ENCODE measurements at regions not wholly inside any gene's neighbourhood (a gene's known extent, or its start where the extent isn't known, plus 50 kb on each side); places are given as distances from the start of the nearest gene placed in this dataset.
A peak's percentile ranks its signal among the peaks of the same experiment; 100 is the strongest.

DNA sequence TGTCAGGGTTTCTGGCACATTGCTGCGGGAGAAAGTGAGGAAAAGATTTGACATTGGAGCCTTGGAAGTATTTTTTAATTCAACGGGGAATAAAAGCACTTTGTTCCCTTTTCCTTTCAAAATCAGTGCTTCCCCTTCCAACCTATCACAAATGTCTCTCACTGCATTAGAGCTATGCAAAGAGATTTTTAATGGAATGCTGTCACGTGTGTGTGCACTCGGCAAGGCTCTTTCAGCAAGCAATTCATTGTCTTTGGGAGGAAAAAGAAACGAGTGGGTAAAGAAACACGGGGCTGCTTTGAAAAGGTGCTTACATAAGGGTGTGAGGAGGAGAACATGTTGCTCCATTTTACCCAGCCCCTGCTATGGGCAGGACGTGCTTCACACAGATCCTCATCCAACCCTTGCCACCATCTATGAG is 490.4 kb upstream of the PROK2 start:
- TF ChIP-seq, protein P1, sequence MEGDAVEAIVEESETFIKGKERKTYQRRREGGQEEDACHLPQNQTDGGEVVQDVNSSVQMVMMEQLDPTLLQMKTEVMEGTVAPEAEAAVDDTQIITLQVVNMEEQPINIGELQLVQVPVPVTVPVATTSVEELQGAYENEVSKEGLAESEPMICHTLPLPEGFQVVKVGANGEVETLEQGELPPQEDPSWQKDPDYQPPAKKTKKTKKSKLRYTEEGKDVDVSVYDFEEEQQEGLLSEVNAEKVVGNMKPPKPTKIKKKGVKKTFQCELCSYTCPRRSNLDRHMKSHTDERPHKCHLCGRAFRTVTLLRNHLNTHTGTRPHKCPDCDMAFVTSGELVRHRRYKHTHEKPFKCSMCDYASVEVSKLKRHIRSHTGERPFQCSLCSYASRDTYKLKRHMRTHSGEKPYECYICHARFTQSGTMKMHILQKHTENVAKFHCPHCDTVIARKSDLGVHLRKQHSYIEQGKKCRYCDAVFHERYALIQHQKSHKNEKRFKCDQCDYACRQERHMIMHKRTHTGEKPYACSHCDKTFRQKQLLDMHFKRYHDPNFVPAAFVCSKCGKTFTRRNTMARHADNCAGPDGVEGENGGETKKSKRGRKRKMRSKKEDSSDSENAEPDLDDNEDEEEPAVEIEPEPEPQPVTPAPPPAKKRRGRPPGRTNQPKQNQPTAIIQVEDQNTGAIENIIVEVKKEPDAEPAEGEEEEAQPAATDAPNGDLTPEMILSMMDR (conservative IDR thresholded peaks at IDR 0.05; ENCODE audit: low read depth), result no peak
- CTCF ChIA-PET, result no interaction called here
- POLR2A ChIA-PET (ENCODE audit: low non-redundant PET), result no interaction called here
- no peak overlapping the region for H3K27ac ChIP-seq
- DNase-seq (ENCODE audit: low spot score), result no peak

DNA sequence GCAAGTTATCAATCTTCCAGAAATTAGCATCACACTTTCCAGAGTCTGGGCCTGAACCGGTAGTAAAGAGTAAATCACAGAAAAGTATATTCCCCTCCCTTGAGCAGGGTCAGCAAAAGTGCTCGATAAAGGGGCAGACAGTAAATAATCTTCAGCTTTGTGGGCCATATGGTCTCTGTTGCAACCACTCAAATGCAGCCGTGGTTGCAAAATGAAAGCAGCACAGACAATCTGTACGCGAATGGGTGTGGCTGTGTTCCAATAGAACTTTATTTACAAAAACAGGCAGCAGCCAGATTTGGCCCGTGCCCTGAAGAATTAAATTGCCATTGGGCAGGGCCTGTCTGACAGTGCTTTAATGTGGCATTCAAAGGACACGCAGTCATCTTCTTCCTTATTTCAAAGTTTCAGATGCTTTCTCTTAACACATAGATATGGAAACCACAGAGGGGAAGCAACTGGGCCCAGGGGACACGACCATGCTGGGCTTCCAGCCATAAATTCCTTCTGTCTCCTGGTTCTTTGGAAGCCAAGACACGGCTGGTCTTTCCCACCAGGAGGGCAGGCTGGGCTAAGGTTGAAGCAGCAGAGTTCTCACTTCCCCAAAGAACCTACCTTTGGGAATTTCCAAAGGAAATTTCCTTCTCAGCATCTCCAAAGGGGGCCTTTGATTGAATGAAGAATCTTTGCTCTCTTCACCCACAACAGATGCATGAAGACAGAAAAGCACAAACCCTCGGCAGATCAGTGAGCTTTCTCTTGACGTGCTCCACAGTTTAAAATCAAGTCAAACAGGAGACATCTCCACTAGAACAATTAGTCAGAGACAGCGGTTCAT is 489.8 kb upstream of the PROK2 start:
- ChIA-PET POLR2A (ENCODE audit: low non-redundant PET) (no interaction called here), CTCF (no interaction called here)
- TF ChIP-seq, protein P1 (conservative IDR thresholded peaks at IDR 0.05; ENCODE audit: low read depth), result no peak
- H3K27ac ChIP-seq, result peak overlapping the region; percentile 66
- no peak for DNase-seq (ENCODE audit: low spot score)

DNA sequence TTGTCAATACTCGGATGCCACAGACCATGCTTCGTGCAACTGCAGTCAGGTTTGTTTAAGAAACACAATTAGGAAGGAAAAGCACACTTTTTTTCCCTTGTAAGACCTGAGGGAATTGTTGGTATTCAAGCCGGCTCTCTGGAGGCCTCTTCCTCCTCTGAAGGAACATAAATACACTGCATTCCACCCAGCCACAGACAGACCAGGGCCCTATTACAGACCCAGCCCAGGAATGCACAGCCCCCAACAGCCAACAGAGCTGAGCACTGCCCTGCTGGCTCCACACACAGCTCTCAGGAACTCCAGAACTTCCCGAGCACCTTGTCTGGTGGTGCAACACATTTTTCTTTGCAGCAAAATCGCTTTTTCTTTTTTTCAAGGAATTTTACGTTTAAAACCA is 488.7 kb upstream of the PROK2 start:
- no peak for DNase-seq (ENCODE audit: low spot score)
- POLR2A ChIA-PET (ENCODE audit: low non-redundant PET), result no interaction called here
- H3K27ac ChIP-seq, result peak overlapping the region; percentile 34; the same call in 1 of the 2 replicates
- CTCF ChIA-PET, result no interaction called here
- TF ChIP-seq, protein P1 (conservative IDR thresholded peaks at IDR 0.05; ENCODE audit: low read depth), result no peak

DNA sequence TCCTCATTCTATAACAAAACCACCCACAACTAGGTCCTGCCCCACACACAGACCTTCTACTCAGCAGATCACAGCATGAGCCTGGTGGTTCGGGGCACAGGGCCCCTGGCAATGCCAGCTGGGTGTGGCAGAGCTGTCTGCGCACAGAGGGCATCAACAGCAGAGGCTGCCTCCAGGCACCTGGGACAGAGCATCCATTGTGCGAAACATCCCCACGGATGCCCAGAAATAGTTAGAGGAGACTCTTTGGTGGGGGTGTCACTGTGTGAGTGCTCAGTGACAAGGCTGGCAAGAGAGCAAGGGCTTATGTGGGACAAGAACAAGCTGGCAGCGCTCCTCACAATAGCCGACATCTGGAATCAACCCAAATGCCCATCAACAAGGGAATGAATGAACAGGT is 487.4 kb upstream of the PROK2 start:
- TF ChIP-seq, protein P1 (conservative IDR thresholded peaks at IDR 0.05; ENCODE audit: low read depth), result no peak
- ChIA-PET CTCF (no interaction called here), POLR2A (ENCODE audit: low non-redundant PET) (no interaction called here)
- no peak overlapping the region for H3K27ac ChIP-seq
- no peak for DNase-seq (ENCODE audit: low spot score)

DNA sequence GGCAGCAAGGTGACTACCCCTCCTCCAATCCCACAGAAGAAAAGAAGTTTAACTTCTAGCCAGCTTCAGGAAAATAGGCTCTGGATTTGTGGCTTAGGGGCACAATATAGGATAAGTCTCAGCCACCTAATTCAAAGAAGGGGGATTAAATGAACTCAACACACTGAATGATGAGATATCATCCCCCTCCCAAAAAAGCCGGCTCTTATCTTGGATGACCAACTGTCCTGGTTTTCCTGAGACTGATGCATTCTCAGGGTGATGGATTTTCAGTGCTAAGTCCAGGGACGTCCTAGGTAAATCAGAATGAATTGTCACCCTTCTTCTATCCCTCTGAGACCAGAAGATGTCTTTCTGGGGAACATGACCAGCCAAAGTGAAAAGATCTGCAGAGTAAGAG is 487.0 kb upstream of the PROK2 start:
- ChIA-PET POLR2A (ENCODE audit: low non-redundant PET) (no interaction called here), CTCF (no interaction called here)
- no peak for DNase-seq (ENCODE audit: low spot score)
- TF ChIP-seq, protein P1 (conservative IDR thresholded peaks at IDR 0.05; ENCODE audit: low read depth), result no peak
- H3K27ac ChIP-seq, result no peak overlapping the region

GRCh38 chr3:72271216-72271615 is 486.3 kb upstream of the PROK2 start:
- TF ChIP-seq, protein P1 (conservative IDR thresholded peaks at IDR 0.05; ENCODE audit: low read depth), result no peak
- ChIA-PET CTCF (no interaction called here), POLR2A (ENCODE audit: low non-redundant PET) (interaction anchor here (0.6 kb wide), 1 partner anchor 82 kb away, joined by 3 read pairs; no protein-coding TSS in a partner anchor)
- no peak for DNase-seq (ENCODE audit: low spot score)
- H3K27ac ChIP-seq, result no peak overlapping the region
